ENCODE measurements at regions not wholly inside any gene's neighbourhood (a gene's known extent, or its start where the extent isn't known, plus 50 kb on each side); places are given as distances from the start of the nearest gene placed in this dataset.
A peak's percentile ranks its signal among the peaks of the same experiment; 100 is the strongest.
"Not testable (repeated sequence)": the region's sequence is repeated elsewhere in the genome, so short reads cannot be mapped to it uniquely, and the experiment has no call there.

GRCh38 chr16:10280262-10281170 is 98.3 kb upstream of the GRIN2A start:
- Histone ChIP-seq H3K4me1 (replicated peaks in 1 of 2) (no peaks in the 10 kb centered on the region), H3K36me3 (replicated peaks in 1 of 2) (no peaks in the 10 kb centered on the region), H3K4me3 (no peak overlapping the region), H3K27ac (no peak overlapping the region), H3K9me3 (replicated peaks in 1 of 3) (no peaks in the 10 kb centered on the region), H3K27me3 (no peaks in the 10 kb centered on the region)
- DNase-seq = peak in 1 of 7 donors; percentile 17
- 65 to 74% (median 68%) methylated on average over 11 of the region's 11 CpGs for WGBS, 4 donors
- intact Hi-C loops (cut with DNase I) = no loop called here
- TF ChIP-seq POLR2A (IDR thresholded peaks at IDR 0.05) (no peak), CTCF (IDR thresholded peaks at IDR 0.05) (no peak)

- Histone ChIP-seq H3K27ac (no peak overlapping the region), H3K4me3 (no peak overlapping the region), H3K27me3 (no peaks in the 10 kb centered on the region), H3K36me3 (replicated peaks in 1 of 2) (no peaks in the 10 kb centered on the region), H3K9me3 (replicated peaks in 1 of 3) (no peaks in the 10 kb centered on the region), H3K4me1 (replicated peaks in 1 of 2) (no peaks in the 10 kb centered on the region)
- TF ChIP-seq POLR2A (IDR thresholded peaks at IDR 0.05) (no peak), CTCF (IDR thresholded peaks at IDR 0.05) (no peak)
- no peak for DNase-seq
- WGBS, 4 donors = 54 to 73% (median 62%) methylated on average over 3 of the region's 3 CpGs
- intact Hi-C loops (cut with DNase I) = no loop called here
Observed at GRCh38 chr16:10282367-10282766, 100.1 kb upstream of the GRIN2A start.

- intact Hi-C loops (cut with DNase I); DNase-seq; H3K4me3 ChIP-seq; H3K36me3 ChIP-seq (replicated peaks in 1 of 2); H3K27me3 ChIP-seq; H3K27ac ChIP-seq; H3K4me1 ChIP-seq (replicated peaks in 1 of 2); H3K9me3 ChIP-seq (replicated peaks in 1 of 3): not testable (repeated sequence)
- WGBS, 4 donors = 74 to 91% (median 80%) methylated on average over 8 of the region's 8 CpGs
Observed at GRCh38 chr16:10283246-10283645, 101.0 kb upstream of the GRIN2A start.

- intact Hi-C loops (cut with DNase I); H3K36me3 ChIP-seq (replicated peaks in 1 of 2): not testable (repeated sequence)
- WGBS, 4 donors = 73 to 100% (median 87%) methylated on average over 2 of the region's 2 CpGs
Observed at GRCh38 chr16:10290467-10291105, 95.3 kb upstream of the ATF7IP2 start.

GRCh38 chr16:10292197-10292596 is 93.7 kb upstream of the ATF7IP2 start:
- 85 to 100% (median 90%) methylated on average over 4 to 9 of the region's 9 CpGs for WGBS, 4 donors
- DNase-seq = peak in 1 of 7 donors; percentile 33
- H3K36me3 ChIP-seq (replicated peaks in 1 of 2); intact Hi-C loops (cut with DNase I); H3K9me3 ChIP-seq (replicated peaks in 1 of 3); H3K4me3 ChIP-seq; H3K4me1 ChIP-seq (replicated peaks in 1 of 2); H3K27me3 ChIP-seq; H3K27ac ChIP-seq: not testable (repeated sequence)

More at GRCh38 chr16:10290467-10291105, 95.3 kb upstream of the ATF7IP2 start:
- not testable (repeated sequence) for H3K27me3 ChIP-seq; DNase-seq; H3K27ac ChIP-seq; H3K9me3 ChIP-seq (replicated peaks in 1 of 3); H3K4me1 ChIP-seq (replicated peaks in 1 of 2); H3K4me3 ChIP-seq

DNA sequence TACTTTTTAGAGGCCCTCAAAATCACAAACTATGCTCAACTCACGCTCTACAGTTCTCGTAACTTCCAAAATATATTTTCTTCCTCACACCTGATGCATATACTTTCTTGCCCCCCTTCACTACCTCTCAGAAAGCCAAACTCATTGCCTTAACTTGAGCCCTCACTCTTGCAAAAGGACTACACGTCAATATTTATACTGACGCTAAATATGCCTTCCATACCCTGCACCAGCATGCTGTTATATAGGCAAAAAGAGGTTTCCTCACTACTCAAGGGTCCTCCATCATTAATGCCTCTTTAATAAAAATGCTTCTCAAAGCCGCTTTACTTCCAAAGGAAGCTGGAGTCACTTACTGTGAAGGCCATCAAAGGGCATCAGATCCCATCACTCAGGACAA is 92.9 kb upstream of the ATF7IP2 start:
- intact Hi-C loops (cut with DNase I); H3K4me3 ChIP-seq; H3K27ac ChIP-seq; H3K9me3 ChIP-seq (replicated peaks in 1 of 3); H3K4me1 ChIP-seq (replicated peaks in 1 of 2); H3K36me3 ChIP-seq (replicated peaks in 1 of 2); DNase-seq; H3K27me3 ChIP-seq: not testable (repeated sequence)
- WGBS, 4 donors = 73 to 89% (median 82%) methylated on average over 5 of the region's 5 CpGs

GRCh38 chr16:10294153-10294552 is 91.7 kb upstream of the ATF7IP2 start:
- 74 to 87% (median 81%) methylated on average over 3 of the region's 3 CpGs for WGBS, 4 donors
- H3K27me3 ChIP-seq; H3K4me3 ChIP-seq; DNase-seq; intact Hi-C loops (cut with DNase I); H3K4me1 ChIP-seq (replicated peaks in 1 of 2); H3K9me3 ChIP-seq (replicated peaks in 1 of 3); H3K27ac ChIP-seq; H3K36me3 ChIP-seq (replicated peaks in 1 of 2): not testable (repeated sequence)
